ENCODE measurements at regions not wholly inside any gene's neighbourhood (a gene's known extent, or its start where the extent isn't known, plus 50 kb on each side); places are given as distances from the start of the nearest gene placed in this dataset.
"Not testable (repeated sequence)": the region's sequence is repeated elsewhere in the genome, so short reads cannot be mapped to it uniquely, and the experiment has no call there.

- H3K4me3 ChIP-seq (ENCODE audit: low read depth, low read length): no peak overlapping the region
- no peak for DNase-seq (ENCODE audit: low read depth)
- TF ChIP-seq CTCF (IDR thresholded peaks at IDR 0.05; ENCODE audit: control insufficient read depth, extremely low read depth, insufficient read depth): 0 out of 2 replicates have a peak, but pooled peaks have one; percentile 11
Measured at GRCh38 chr5:25701936-25702335, 1057.2 kb upstream of the CDH10 start.

- no peak for DNase-seq (ENCODE audit: low read depth)
- TF ChIP-seq CTCF (IDR thresholded peaks at IDR 0.05; ENCODE audit: control insufficient read depth, extremely low read depth, insufficient read depth): no peak
- H3K4me3 ChIP-seq (ENCODE audit: low read depth, low read length): no peak overlapping the region
Measured at GRCh38 chr5:25694801-25695200, 1050.0 kb upstream of the CDH10 start.

GRCh38 chr5:25688156-25688555 lies 1043.4 kb upstream of the CDH10 start:
- DNase-seq (ENCODE audit: low read depth): no peak
- no peak for TF ChIP-seq CTCF (IDR thresholded peaks at IDR 0.05; ENCODE audit: control insufficient read depth, extremely low read depth, insufficient read depth)
- H3K4me3 ChIP-seq (ENCODE audit: low read depth, low read length): no peak overlapping the region

GRCh38 chr5:25669645-25670401 lies 1025.0 kb upstream of the CDH10 start:
- no peak for DNase-seq (ENCODE audit: low read depth)
- no peak overlapping the region for H3K4me3 ChIP-seq (ENCODE audit: low read depth, low read length)
- no peak for TF ChIP-seq CTCF (IDR thresholded peaks at IDR 0.05; ENCODE audit: control insufficient read depth, extremely low read depth, insufficient read depth)

- no peak for TF ChIP-seq CTCF (IDR thresholded peaks at IDR 0.05; ENCODE audit: control insufficient read depth, extremely low read depth, insufficient read depth)
- no peak for DNase-seq (ENCODE audit: low read depth)
- no peak overlapping the region for H3K4me3 ChIP-seq (ENCODE audit: low read depth, low read length)
Measured at GRCh38 chr5:25662610-25663009, 1017.8 kb upstream of the CDH10 start.

- not testable (repeated sequence) for DNase-seq (ENCODE audit: low read depth); H3K4me3 ChIP-seq (ENCODE audit: low read depth, low read length)
Measured at GRCh38 chr5:25650316-25650715, 1005.5 kb upstream of the CDH10 start.

- no peak for TF ChIP-seq CTCF (IDR thresholded peaks at IDR 0.05; ENCODE audit: control insufficient read depth, extremely low read depth, insufficient read depth)
- no peak overlapping the region for H3K4me3 ChIP-seq (ENCODE audit: low read depth, low read length)
- no peak for DNase-seq (ENCODE audit: low read depth)
Measured at GRCh38 chr5:25649628-25650265, 1005.0 kb upstream of the CDH10 start.

All from LNCaP clone FGC (cell line).